GM12864 (cell line): ENCODE measurements at regions not wholly inside any gene's neighbourhood (a gene's known extent, or its start where the extent isn't known, plus 50 kb on each side); places are given as distances from the start of the nearest gene placed in this dataset.

Experiments
- DNase-seq: peaks from one replicate; pipeline ENCODE4 v3.0.0-alpha.2; 2011; ENCODE audit warnings: low read depth
- H3K4me3 ChIP-seq: 2 replicates; pipeline ENCODE4 v1.5.1; 2011; ENCODE audit warnings: mild to moderate bottlenecking, low read depth, low read length, control low read depth
- TF ChIP-seq, protein P1 (sequence below): IDR thresholded peaks from 2 replicates; pipeline ENCODE4 v1.5.1; 2011; ENCODE audit warnings: low read depth, mild to moderate bottlenecking, moderate library complexity, low read length, control low read depth, inconsistent platforms; ENCODE audit errors: missing control alignments

GRCh38 chr4:129167640-129168260 lies 71.8 kb downstream of the C4orf33 start:
- TF ChIP-seq, protein P1, sequence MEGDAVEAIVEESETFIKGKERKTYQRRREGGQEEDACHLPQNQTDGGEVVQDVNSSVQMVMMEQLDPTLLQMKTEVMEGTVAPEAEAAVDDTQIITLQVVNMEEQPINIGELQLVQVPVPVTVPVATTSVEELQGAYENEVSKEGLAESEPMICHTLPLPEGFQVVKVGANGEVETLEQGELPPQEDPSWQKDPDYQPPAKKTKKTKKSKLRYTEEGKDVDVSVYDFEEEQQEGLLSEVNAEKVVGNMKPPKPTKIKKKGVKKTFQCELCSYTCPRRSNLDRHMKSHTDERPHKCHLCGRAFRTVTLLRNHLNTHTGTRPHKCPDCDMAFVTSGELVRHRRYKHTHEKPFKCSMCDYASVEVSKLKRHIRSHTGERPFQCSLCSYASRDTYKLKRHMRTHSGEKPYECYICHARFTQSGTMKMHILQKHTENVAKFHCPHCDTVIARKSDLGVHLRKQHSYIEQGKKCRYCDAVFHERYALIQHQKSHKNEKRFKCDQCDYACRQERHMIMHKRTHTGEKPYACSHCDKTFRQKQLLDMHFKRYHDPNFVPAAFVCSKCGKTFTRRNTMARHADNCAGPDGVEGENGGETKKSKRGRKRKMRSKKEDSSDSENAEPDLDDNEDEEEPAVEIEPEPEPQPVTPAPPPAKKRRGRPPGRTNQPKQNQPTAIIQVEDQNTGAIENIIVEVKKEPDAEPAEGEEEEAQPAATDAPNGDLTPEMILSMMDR: no peak
- H3K4me3 ChIP-seq: no peak overlapping the region
- DNase-seq: no peak

- H3K4me3 ChIP-seq: no peak overlapping the region
- TF ChIP-seq, protein P1: no peak
- no peak for DNase-seq
Measured at GRCh38 chr4:129172181-129172580, 76.2 kb downstream of the C4orf33 start.

GRCh38 chr4:129176864-129177263 lies 80.9 kb downstream of the C4orf33 start:
- TF ChIP-seq, protein P1: no peak
- no peak overlapping the region for H3K4me3 ChIP-seq
- no peak for DNase-seq

DNA sequence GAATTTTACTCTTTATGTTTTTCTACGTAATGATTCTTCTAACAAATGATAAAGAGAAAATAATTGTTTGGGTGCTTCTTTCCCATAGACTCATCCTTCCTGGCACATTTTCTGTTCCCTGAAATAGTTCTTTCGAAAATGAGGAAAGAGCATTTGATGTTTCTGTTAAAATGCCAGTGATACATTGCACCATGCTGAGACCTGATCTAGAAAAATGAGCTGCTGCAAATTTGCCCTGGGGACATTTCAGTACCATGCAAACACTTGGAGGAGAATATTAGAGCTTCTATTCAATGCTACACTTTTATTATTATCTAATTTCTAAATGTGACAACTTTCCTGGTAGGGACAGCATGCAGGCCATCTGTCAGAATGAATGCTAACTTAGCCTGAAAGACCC lies 83.3 kb downstream of the C4orf33 start:
- TF ChIP-seq, protein P1: no peak
- H3K4me3 ChIP-seq: no peak overlapping the region
- DNase-seq: no peak

DNA sequence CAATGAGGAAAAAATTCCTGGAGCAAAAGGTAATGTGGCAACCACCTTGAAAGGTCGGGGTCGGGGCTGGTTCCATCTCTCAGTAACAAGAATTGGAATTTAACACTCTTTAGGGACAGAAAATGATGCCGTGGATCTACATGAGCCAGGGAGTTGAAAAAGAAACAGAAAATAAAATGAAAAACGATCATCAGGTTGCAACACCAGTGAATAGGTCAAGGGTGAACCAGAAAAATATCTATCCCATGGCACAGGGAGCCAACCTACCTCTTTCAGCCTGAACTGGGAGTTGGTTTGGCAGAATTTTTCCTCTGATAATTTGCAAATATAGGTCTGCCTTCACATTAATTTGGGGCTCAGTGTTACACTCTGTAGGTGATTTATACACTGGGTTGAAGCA lies 93.7 kb downstream of the C4orf33 start:
- no peak for DNase-seq
- no peak overlapping the region for H3K4me3 ChIP-seq
- TF ChIP-seq, protein P1: no peak

- no peak overlapping the region for H3K4me3 ChIP-seq
- DNase-seq: no peak
- TF ChIP-seq, protein P1: no peak
Measured at GRCh38 chr4:129193357-129194100, 97.6 kb downstream of the C4orf33 start.
